ENCODE measurements at regions not wholly inside any gene's neighbourhood (a gene's known extent, or its start where the extent isn't known, plus 50 kb on each side); places are given as distances from the start of the nearest gene placed in this dataset.

DNA sequence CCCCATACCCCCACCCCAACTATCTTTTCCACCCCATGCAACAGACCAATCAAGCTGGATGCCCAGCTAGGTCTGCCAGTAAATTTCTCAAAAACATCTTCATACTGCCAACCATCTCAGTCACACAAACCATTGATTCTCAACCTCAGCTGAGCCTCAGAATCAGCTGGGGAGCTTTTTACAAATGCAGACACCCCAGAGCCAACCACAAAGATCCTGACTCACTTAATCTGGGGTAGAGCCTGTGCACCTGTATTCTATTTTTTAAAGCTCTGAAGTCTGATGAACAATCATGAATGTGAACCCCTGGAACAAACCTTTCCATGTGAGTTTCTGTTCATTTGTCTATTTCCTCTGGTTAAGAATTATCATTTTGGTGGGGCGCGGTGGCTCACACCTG is 66.0 kb downstream of the ZNF281 start:
- H3K4me3 ChIP-seq (ENCODE audit: insufficient read depth, low read depth, low read length) = no peak overlapping the region
- FAIRE-seq (no peak), DNase-seq (ENCODE audit: low read depth) (no peak)
- peaks cover 3% of the 10 kb centered on the region for H3K4me1 ChIP-seq (ENCODE audit: insufficient read depth, low read length)
- H3K36me3 Mint-ChIP-seq (ENCODE audit: low read depth, unreplicated experiment) = no peaks in the 10 kb centered on the region
- H3K79me2 ChIP-seq (ENCODE audit: insufficient read depth, low read length) = no peaks in the 10 kb centered on the region
- no peak overlapping the region for H3K4me2 ChIP-seq (ENCODE audit: low read length)
- TF ChIP-seq, protein P1, sequence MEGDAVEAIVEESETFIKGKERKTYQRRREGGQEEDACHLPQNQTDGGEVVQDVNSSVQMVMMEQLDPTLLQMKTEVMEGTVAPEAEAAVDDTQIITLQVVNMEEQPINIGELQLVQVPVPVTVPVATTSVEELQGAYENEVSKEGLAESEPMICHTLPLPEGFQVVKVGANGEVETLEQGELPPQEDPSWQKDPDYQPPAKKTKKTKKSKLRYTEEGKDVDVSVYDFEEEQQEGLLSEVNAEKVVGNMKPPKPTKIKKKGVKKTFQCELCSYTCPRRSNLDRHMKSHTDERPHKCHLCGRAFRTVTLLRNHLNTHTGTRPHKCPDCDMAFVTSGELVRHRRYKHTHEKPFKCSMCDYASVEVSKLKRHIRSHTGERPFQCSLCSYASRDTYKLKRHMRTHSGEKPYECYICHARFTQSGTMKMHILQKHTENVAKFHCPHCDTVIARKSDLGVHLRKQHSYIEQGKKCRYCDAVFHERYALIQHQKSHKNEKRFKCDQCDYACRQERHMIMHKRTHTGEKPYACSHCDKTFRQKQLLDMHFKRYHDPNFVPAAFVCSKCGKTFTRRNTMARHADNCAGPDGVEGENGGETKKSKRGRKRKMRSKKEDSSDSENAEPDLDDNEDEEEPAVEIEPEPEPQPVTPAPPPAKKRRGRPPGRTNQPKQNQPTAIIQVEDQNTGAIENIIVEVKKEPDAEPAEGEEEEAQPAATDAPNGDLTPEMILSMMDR (IDR thresholded peaks at IDR 0.05; ENCODE audit: insufficient read depth, low read depth, low read length) = no peak
- no peak for TF ChIP-seq EZH2 (IDR thresholded peaks at IDR 0.05; ENCODE audit: insufficient read depth, low read length)
- H3K36me3 ChIP-seq (ENCODE audit: insufficient read depth, low read length) = no peaks in the 10 kb centered on the region
- no peaks in the 10 kb centered on the region for H3K27me3 Mint-ChIP-seq (ENCODE audit: low read depth, unreplicated experiment)
- no peaks in the 10 kb centered on the region for H3K27me3 ChIP-seq (ENCODE audit: insufficient read depth, low read length)
- no peak overlapping the region for H3K4me3 Mint-ChIP-seq (ENCODE audit: unreplicated experiment)
- H3K9me3 ChIP-seq (ENCODE audit: insufficient read depth, low read depth, low read length) = no peaks in the 10 kb centered on the region
- H3K9me3 Mint-ChIP-seq (ENCODE audit: unreplicated experiment) = no peaks in the 10 kb centered on the region
- no peak overlapping the region for H3K27ac ChIP-seq (ENCODE audit: low read depth, low read length)
- H3K4me1 Mint-ChIP-seq (ENCODE audit: low read depth, unreplicated experiment) = peaks cover 12% of the 10 kb centered on the region
- no peak overlapping the region for H2AFZ ChIP-seq (ENCODE audit: low read depth, low read length)
- H3K9ac ChIP-seq (ENCODE audit: low read length) = no peak overlapping the region
- H4K20me1 ChIP-seq (ENCODE audit: insufficient read depth, low read length) = no peaks in the 10 kb centered on the region
- no peak overlapping the region for H3K27ac Mint-ChIP-seq (ENCODE audit: unreplicated experiment)

DNA sequence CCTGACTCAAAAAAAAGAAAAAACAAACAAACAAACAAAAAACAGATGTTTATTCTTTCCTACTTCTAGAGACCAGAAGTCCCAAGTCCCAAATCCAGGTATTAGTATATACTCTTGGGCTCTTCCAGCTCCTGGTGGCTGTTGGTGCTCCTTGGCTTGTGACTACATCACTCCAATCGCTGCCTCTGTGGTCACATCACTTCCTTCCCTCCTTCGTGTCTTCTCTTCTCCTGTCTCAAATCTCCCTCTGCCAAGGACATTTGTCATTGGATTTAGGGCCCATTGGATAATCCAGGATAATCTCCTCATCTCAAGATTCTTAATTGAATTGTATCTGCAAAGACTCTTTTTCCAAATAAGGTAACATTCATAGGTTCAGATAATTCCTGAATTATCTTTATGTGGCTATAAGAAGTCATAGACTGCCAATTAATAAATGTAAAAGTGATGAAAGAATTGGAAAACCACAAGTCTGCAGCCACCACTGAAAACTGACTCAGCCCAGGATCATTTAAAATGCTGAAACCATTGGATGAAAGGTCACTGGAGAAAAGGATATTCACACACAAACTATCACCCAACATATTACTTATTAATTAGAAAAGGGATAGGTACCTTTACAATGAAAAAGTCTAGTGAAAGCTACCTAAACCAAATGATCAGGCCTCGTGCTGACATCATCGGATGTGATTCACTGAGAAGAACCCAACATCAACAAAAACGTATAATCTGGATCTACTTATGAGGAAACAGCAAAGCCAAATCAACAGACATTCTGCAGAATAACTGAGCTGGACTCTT is 67.1 kb downstream of the ZNF281 start:
- peaks cover 14% of the 10 kb centered on the region for H3K4me1 Mint-ChIP-seq (ENCODE audit: low read depth, unreplicated experiment)
- H3K27ac Mint-ChIP-seq (ENCODE audit: unreplicated experiment) = no peak overlapping the region
- no peak overlapping the region for H3K4me2 ChIP-seq (ENCODE audit: low read length)
- H3K4me1 ChIP-seq (ENCODE audit: insufficient read depth, low read length) = peaks cover 3% of the 10 kb centered on the region
- no peak overlapping the region for H3K9ac ChIP-seq (ENCODE audit: low read length)
- DNase-seq (ENCODE audit: low read depth) (peak; percentile 79), FAIRE-seq (peak; percentile 52)
- no peaks in the 10 kb centered on the region for H3K9me3 ChIP-seq (ENCODE audit: insufficient read depth, low read depth, low read length)
- TF ChIP-seq, protein P1 (IDR thresholded peaks at IDR 0.05; ENCODE audit: insufficient read depth, low read depth, low read length) = no peak
- no peak for TF ChIP-seq EZH2 (IDR thresholded peaks at IDR 0.05; ENCODE audit: insufficient read depth, low read length)
- H3K4me3 Mint-ChIP-seq (ENCODE audit: unreplicated experiment) = no peak overlapping the region
- no peak overlapping the region for H3K4me3 ChIP-seq (ENCODE audit: insufficient read depth, low read depth, low read length)
- H3K36me3 Mint-ChIP-seq (ENCODE audit: low read depth, unreplicated experiment) = no peaks in the 10 kb centered on the region
- H3K36me3 ChIP-seq (ENCODE audit: insufficient read depth, low read length) = no peaks in the 10 kb centered on the region
- no peaks in the 10 kb centered on the region for H4K20me1 ChIP-seq (ENCODE audit: insufficient read depth, low read length)
- no peaks in the 10 kb centered on the region for H3K27me3 Mint-ChIP-seq (ENCODE audit: low read depth, unreplicated experiment)
- H3K27me3 ChIP-seq (ENCODE audit: insufficient read depth, low read length) = no peaks in the 10 kb centered on the region
- H3K9me3 Mint-ChIP-seq (ENCODE audit: unreplicated experiment) = no peaks in the 10 kb centered on the region
- H2AFZ ChIP-seq (ENCODE audit: low read depth, low read length) = no peak overlapping the region
- H3K79me2 ChIP-seq (ENCODE audit: insufficient read depth, low read length) = no peaks in the 10 kb centered on the region
- H3K27ac ChIP-seq (ENCODE audit: low read depth, low read length) = no peak overlapping the region

DNA sequence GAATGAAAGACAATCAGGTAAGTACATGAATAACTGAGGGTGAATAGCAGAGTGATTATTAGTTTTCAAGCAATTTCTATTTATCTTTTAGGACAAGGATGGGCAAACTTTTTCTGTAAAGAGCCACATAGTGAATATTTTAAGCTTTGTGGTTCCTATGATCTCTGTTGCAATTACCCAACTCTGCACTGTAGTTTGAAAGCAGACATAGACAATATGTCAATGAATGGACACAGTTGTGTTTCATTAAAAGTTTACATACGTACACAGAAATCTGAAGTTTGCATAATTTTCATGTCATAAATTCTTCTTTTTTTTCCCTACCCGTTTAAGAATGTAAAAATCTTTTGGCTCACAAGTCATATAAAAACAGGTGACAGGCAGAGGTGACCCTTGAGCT is 71.4 kb downstream of the ZNF281 start:
- no peak for FAIRE-seq
- TF ChIP-seq EZH2 (IDR thresholded peaks at IDR 0.05; ENCODE audit: insufficient read depth, low read length) = no peak

More for the DNA sequence above, 71.4 kb downstream of the ZNF281 start:
- Histone ChIP-seq H3K36me3 (ENCODE audit: insufficient read depth, low read length) (no peaks in the 10 kb centered on the region), H3K27ac (ENCODE audit: low read depth, low read length) (no peak overlapping the region), H3K4me3 (ENCODE audit: insufficient read depth, low read depth, low read length) (no peak overlapping the region), H2AFZ (ENCODE audit: low read depth, low read length) (no peak overlapping the region), H3K27me3 (ENCODE audit: insufficient read depth, low read length) (no peaks in the 10 kb centered on the region), H3K4me2 (ENCODE audit: low read length) (no peak overlapping the region), H3K79me2 (ENCODE audit: insufficient read depth, low read length) (no peaks in the 10 kb centered on the region), H3K9me3 (ENCODE audit: insufficient read depth, low read depth, low read length) (no peaks in the 10 kb centered on the region), H3K9ac (ENCODE audit: low read length) (no peak overlapping the region), H3K4me1 (ENCODE audit: insufficient read depth, low read length) (peaks cover 13% of the 10 kb centered on the region), H4K20me1 (ENCODE audit: insufficient read depth, low read length) (no peaks in the 10 kb centered on the region)
- H3K4me3 Mint-ChIP-seq (ENCODE audit: unreplicated experiment) = no peak overlapping the region
- DNase-seq (ENCODE audit: low read depth) = no peak
- peaks cover 27% of the 10 kb centered on the region for H3K4me1 Mint-ChIP-seq (ENCODE audit: low read depth, unreplicated experiment)
- no peak overlapping the region for H3K27ac Mint-ChIP-seq (ENCODE audit: unreplicated experiment)
- H3K27me3 Mint-ChIP-seq (ENCODE audit: low read depth, unreplicated experiment) = no peaks in the 10 kb centered on the region
- H3K9me3 Mint-ChIP-seq (ENCODE audit: unreplicated experiment) = no peaks in the 10 kb centered on the region
- H3K36me3 Mint-ChIP-seq (ENCODE audit: low read depth, unreplicated experiment) = no peaks in the 10 kb centered on the region

Data from astrocyte (in vitro differentiated cells and primary cell).